ENCODE measurements at regions not wholly inside any gene's neighbourhood (a gene's known extent, or its start where the extent isn't known, plus 50 kb on each side); places are given as distances from the start of the nearest gene placed in this dataset.
"Not testable (repeated sequence)": the region's sequence is repeated elsewhere in the genome, so short reads cannot be mapped to it uniquely, and the experiment has no call there.

GRCh38 chr12:128078301-128078971 lies 188.5 kb upstream of the TMEM132C start:
- DNase-seq (ENCODE audit: low spot score) = no peak

GRCh38 chr12:128079446-128079845 lies 187.5 kb upstream of the TMEM132C start:
- DNase-seq (ENCODE audit: low spot score) = no peak

- no peak for DNase-seq (ENCODE audit: low spot score)
Measured at GRCh38 chr12:128083132-128083729, 183.7 kb upstream of the TMEM132C start.

GRCh38 chr12:128088926-128089325 lies 178.0 kb upstream of the TMEM132C start:
- no peak for DNase-seq (ENCODE audit: low spot score)

GRCh38 chr12:128089961-128090360 lies 177.0 kb upstream of the TMEM132C start:
- no peak for DNase-seq (ENCODE audit: low spot score)

- DNase-seq (ENCODE audit: low spot score) = no peak
Measured at GRCh38 chr12:128091101-128091720, 175.8 kb upstream of the TMEM132C start.

GRCh38 chr12:128091951-128092382 lies 175.0 kb upstream of the TMEM132C start:
- no peak for DNase-seq (ENCODE audit: low spot score)

- DNase-seq (ENCODE audit: low spot score) = no peak
Measured at GRCh38 chr12:128098730-128099129, 168.2 kb upstream of the TMEM132C start.

GRCh38 chr12:128103152-128103551 lies 163.8 kb upstream of the TMEM132C start:
- DNase-seq (ENCODE audit: low spot score) = no peak

- DNase-seq (ENCODE audit: low spot score) = no peak
Measured at GRCh38 chr12:128109236-128109635, 157.7 kb upstream of the TMEM132C start.

- DNase-seq (ENCODE audit: low spot score) = no peak
Measured at GRCh38 chr12:128109636-128110035, 157.3 kb upstream of the TMEM132C start.

- no peak for DNase-seq (ENCODE audit: low spot score)
Measured at GRCh38 chr12:128111333-128111732, 155.6 kb upstream of the TMEM132C start.

GRCh38 chr12:128111951-128112350 lies 155.0 kb upstream of the TMEM132C start:
- no peak for DNase-seq (ENCODE audit: low spot score)

GRCh38 chr12:128113250-128113649 lies 153.7 kb upstream of the TMEM132C start:
- not testable (repeated sequence) for DNase-seq (ENCODE audit: low spot score)

GRCh38 chr12:128114485-128114884 lies 152.5 kb upstream of the TMEM132C start:
- no peak for DNase-seq (ENCODE audit: low spot score)

- DNase-seq (ENCODE audit: low spot score) = no peak
Measured at GRCh38 chr12:128116537-128116936, 150.4 kb upstream of the TMEM132C start.

- DNase-seq (ENCODE audit: low spot score) = no peak
Measured at GRCh38 chr12:128120035-128120434, 146.9 kb upstream of the TMEM132C start.

- no peak for DNase-seq (ENCODE audit: low spot score)
Measured at GRCh38 chr12:128121424-128121823, 145.5 kb upstream of the TMEM132C start.

- DNase-seq (ENCODE audit: low spot score) = no peak
Measured at GRCh38 chr12:128123096-128123495, 143.9 kb upstream of the TMEM132C start.

- no peak for DNase-seq (ENCODE audit: low spot score)
Measured at GRCh38 chr12:128131955-128132354, 135.0 kb upstream of the TMEM132C start.

GRCh38 chr12:128133321-128134073 lies 133.5 kb upstream of the TMEM132C start:
- no peak for DNase-seq (ENCODE audit: low spot score)

GRCh38 chr12:128137140-128137539 lies 129.8 kb upstream of the TMEM132C start:
- DNase-seq (ENCODE audit: low spot score) = no peak

- DNase-seq (ENCODE audit: low spot score) = no peak
Measured at GRCh38 chr12:128138125-128138524, 128.8 kb upstream of the TMEM132C start.
